Neuron (in vitro differentiated cells): ENCODE measurements at regions not wholly inside any gene's neighbourhood (a gene's known extent, or its start where the extent isn't known, plus 50 kb on each side); places are given as distances from the start of the nearest gene placed in this dataset.
"Not testable (repeated sequence)": the region's sequence is repeated elsewhere in the genome, so short reads cannot be mapped to it uniquely, and the experiment has no call there.

ENCODE experiments used
- H2AFZ ChIP-seq: one replicate; pipeline ENCODE4 v1.6.1; 2013; ENCODE audit warnings: low read depth, mild to moderate bottlenecking, inconsistent platforms, low read length, moderate library complexity
- H3K27me3 ChIP-seq: one replicate; pipeline ENCODE4 v1.6.1; 2013; ENCODE audit warnings: low read length; ENCODE audit not compliant: insufficient read depth
- H3K36me3 ChIP-seq: one replicate; pipeline ENCODE4 v1.6.1; 2013; ENCODE audit warnings: low read length; ENCODE audit not compliant: insufficient read depth
- H3K4me1 ChIP-seq: one replicate; pipeline ENCODE4 v1.6.1; 2013; ENCODE audit warnings: low read length; ENCODE audit not compliant: insufficient read depth
- H3K4me3 ChIP-seq: 2 replicates; pipeline ENCODE4 v1.5.1; 2013; ENCODE audit warnings: mild to moderate bottlenecking, low read length, moderate library complexity
- H3K9me3 ChIP-seq: one replicate; pipeline ENCODE4 v1.6.1; 2013; ENCODE audit warnings: low read length

GRCh38 chr1:120941066-120941465, 51.5 kb downstream of the PPIAL4A start:
- not testable (repeated sequence) for H3K4me1 ChIP-seq, H3K36me3 ChIP-seq

DNA sequence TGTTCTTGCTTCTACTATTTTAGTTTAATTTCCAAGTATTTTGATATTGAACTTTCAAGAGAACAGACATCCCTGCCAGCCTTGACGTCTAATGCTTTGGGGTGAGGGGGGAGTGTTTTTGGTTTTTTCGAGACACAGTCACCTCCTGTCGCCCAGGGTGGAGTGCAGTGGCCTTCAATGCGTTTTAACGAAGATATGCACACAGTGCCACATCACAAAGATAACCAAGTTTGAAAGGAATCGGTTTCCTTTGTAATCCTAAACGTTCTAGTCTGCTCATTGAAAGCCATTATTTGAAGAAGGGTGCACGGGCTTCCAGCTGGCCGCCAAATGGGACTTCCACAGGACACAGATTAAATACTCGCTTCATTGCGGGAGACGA, 52.3 kb downstream of the PPIAL4A start:
- H3K4me1 ChIP-seq, H3K36me3 ChIP-seq, H3K27me3 ChIP-seq, H3K9me3 ChIP-seq: not testable (repeated sequence)
- H2AFZ ChIP-seq = peak overlapping the region; percentile 43
- H3K4me3 ChIP-seq = peak overlapping the region; percentile 51

More at GRCh38 chr1:120941066-120941465, 51.5 kb downstream of the PPIAL4A start:
- H3K27me3 ChIP-seq, H3K4me3 ChIP-seq, H3K9me3 ChIP-seq, H2AFZ ChIP-seq: not testable (repeated sequence)

- Histone ChIP-seq H3K4me3 (peak overlapping the region; percentile 51), H2AFZ (peak overlapping the region; percentile 43)
- not testable (repeated sequence) for H3K36me3 ChIP-seq, H3K9me3 ChIP-seq, H3K4me1 ChIP-seq, H3K27me3 ChIP-seq
These were observed 52.8 kb downstream of the PPIAL4A start for GRCh38 chr1:120942218-120942944.

- H3K27me3 ChIP-seq, H2AFZ ChIP-seq, H3K36me3 ChIP-seq, H3K4me1 ChIP-seq, H3K4me3 ChIP-seq, H3K9me3 ChIP-seq: not testable (repeated sequence)
These were observed 53.4 kb downstream of the PPIAL4A start for GRCh38 chr1:120942945-120943319.

GRCh38 chr1:120944691-120945090, 55.1 kb downstream of the PPIAL4A start:
- H3K27me3 ChIP-seq, H3K4me3 ChIP-seq, H3K9me3 ChIP-seq, H3K36me3 ChIP-seq, H2AFZ ChIP-seq, H3K4me1 ChIP-seq: not testable (repeated sequence)

GRCh38 chr1:120945122-120945521, 55.6 kb downstream of the PPIAL4A start:
- not testable (repeated sequence) for H3K36me3 ChIP-seq, H2AFZ ChIP-seq, H3K4me1 ChIP-seq, H3K4me3 ChIP-seq, H3K9me3 ChIP-seq, H3K27me3 ChIP-seq

- not testable (repeated sequence) for H3K9me3 ChIP-seq, H3K27me3 ChIP-seq, H3K4me3 ChIP-seq, H3K4me1 ChIP-seq, H3K36me3 ChIP-seq, H2AFZ ChIP-seq
These were observed 57.5 kb downstream of the PPIAL4A start for GRCh38 chr1:120947114-120947513.

GRCh38 chr1:120949724-120950123, 60.2 kb downstream of the PPIAL4A start:
- H3K36me3 ChIP-seq, H3K4me1 ChIP-seq, H2AFZ ChIP-seq, H3K4me3 ChIP-seq, H3K27me3 ChIP-seq, H3K9me3 ChIP-seq: not testable (repeated sequence)

DNA sequence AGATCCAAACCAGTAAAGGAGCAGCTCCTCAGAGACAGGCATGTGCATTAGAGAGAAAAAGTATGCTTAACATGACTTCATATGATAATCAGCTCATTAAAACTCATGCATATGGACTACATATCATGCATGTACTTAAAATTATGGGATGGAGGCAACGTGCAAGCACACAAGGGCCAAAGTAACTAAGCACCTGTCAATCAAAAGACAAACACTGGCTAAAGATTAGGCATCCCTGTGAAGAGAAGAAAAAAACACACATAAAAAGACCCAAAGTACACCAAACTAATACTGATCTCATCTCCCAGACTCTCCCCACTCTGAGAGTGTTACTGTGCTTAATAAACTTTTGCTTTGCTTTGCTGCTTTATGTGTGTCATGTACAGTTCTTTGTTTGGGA, 61.1 kb downstream of the PPIAL4A start:
- not testable (repeated sequence) for H2AFZ ChIP-seq, H3K36me3 ChIP-seq, H3K27me3 ChIP-seq, H3K4me1 ChIP-seq, H3K4me3 ChIP-seq, H3K9me3 ChIP-seq

DNA sequence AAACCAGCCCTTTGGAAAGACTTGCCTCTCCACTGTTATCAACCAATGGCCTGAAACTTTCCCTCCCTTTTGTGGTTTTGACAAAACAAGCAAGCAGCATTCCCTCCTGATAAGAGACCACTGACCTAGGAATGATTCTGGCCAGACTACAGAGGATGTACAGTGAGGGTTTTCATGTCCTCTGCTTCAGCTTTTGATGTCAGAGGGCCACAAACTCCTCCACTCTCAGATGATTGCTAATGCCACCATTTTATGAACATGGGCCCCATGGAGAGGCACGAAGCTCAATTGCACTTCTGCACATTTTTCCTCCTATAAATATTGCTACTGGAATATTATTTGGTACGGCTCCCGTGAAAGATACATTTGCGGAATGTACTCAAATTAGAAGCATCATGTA, 61.5 kb downstream of the PPIAL4A start:
- not testable (repeated sequence) for H3K36me3 ChIP-seq, H3K9me3 ChIP-seq, H2AFZ ChIP-seq, H3K4me1 ChIP-seq, H3K27me3 ChIP-seq, H3K4me3 ChIP-seq

GRCh38 chr1:120952207-120952870, 62.8 kb downstream of the PPIAL4A start:
- H3K27me3 ChIP-seq, H3K4me3 ChIP-seq, H3K4me1 ChIP-seq, H3K36me3 ChIP-seq, H3K9me3 ChIP-seq, H2AFZ ChIP-seq: not testable (repeated sequence)

DNA sequence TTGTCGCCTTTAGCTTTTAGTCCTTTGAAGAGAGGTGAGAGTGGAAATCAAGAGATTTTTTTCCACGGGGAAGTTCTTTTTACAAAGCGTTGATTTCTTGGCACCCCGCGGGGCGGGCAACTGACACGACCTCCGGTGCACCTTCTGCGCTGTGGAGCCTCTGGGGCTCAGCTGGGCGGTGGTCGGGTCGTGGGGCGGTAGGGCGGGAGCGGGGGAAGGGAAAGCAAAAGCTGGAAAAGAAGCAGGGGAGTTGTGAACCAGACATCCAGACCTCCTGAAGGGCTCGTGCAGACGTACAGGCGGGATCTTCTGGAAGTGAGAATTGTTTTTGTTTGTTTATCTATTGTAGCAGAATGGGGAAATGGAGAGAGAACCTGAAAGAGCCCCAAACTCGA, 63.3 kb downstream of the PPIAL4A start:
- not testable (repeated sequence) for H3K4me3 ChIP-seq, H3K4me1 ChIP-seq, H3K27me3 ChIP-seq, H2AFZ ChIP-seq, H3K36me3 ChIP-seq, H3K9me3 ChIP-seq

- Histone ChIP-seq H3K36me3 (no peaks in the 10 kb centered on the region), H3K4me1 (peaks cover 9% of the 10 kb centered on the region), H3K4me3 (no peak overlapping the region), H2AFZ (no peak overlapping the region), H3K27me3 (no peaks in the 10 kb centered on the region), H3K9me3 (no peaks in the 10 kb centered on the region)
These were observed 65.2 kb downstream of the PPIAL4A start for GRCh38 chr1:120954736-120955135.

- H3K36me3 ChIP-seq, H3K27me3 ChIP-seq: not testable (repeated sequence)
These were observed 66.4 kb downstream of the PPIAL4A start for GRCh38 chr1:120955961-120956360.

More at GRCh38 chr1:120955961-120956360, 66.4 kb downstream of the PPIAL4A start:
- not testable (repeated sequence) for H3K4me1 ChIP-seq, H3K4me3 ChIP-seq, H3K9me3 ChIP-seq, H2AFZ ChIP-seq
